ENCODE measurements at regions not wholly inside any gene's neighbourhood (a gene's known extent, or its start where the extent isn't known, plus 50 kb on each side); places are given as distances from the start of the nearest gene placed in this dataset.
"Not testable (repeated sequence)": the region's sequence is repeated elsewhere in the genome, so short reads cannot be mapped to it uniquely, and the experiment has no call there.

DNA sequence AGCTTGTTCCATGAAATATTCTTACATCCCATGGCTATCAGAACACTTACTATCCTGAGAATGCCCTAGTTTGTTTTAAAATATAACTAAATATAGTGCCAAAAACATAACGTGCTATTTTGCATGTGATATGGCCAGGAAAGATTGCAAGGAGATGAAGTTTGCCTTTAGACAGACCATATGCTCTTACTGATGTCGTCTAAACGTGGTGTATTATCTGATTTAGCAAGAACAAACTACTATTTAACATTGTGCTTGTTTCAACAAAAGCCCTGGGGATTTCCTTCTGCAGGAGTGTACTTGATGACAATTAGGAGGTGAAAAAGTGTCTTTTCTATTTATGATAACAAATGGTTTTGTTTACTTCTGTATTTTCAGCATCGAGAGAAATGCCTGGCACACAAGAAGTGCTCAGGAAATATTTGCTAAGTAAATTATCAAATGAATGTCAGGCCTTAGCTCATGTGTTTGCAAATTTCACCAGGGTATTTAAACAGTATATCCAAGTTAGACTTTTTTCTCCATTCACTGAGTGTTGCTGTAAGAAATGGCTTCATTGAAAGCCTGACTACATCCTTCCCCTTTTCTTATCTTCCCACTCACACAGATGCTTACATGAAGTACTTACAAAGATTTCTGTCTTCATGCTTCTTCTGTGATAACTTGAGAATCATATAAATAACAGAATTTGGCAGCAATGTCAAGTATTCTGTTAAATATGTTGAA is 1033.6 kb downstream of the CDH8 start:
- no peak for DNase-seq (ENCODE audit: low read depth)

DNA sequence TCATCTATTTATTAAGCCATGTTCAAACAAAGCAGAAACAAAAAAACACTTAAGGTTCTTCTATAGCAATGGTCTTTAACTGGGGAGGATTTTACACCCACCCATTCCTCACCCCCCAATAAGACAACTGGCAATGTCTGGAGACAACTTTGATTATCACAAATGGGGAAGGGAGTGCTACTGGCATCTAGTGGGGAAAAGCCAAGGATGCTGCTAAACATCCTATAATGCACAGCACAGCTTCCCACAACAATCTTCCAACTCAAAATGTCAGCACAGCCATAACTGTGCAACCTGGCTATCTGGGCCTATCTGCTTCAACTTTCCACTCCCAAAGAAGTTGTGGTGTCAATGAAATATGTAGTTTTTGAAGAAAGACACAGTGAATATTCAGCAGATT is 1044.4 kb downstream of the CDH8 start:
- no peak for DNase-seq (ENCODE audit: low read depth)

DNA sequence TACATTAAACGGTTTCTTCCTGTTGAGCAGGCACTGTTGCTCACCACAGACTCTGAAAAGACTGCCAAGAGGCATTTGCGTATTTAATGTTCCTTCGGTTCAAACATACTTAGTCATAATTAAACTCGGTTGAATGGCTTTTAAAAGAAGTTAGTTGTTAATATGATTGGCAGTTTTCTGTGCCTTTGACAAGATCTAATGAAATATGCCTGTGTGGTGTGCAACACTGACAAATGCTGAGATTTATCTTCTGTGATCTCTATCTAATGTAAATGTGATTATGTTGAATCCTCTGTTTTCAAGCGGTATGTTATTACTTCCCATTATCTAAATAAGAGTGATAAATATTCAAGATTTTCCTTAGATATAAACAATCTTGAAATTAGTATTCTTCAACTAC is 1046.6 kb downstream of the CDH8 start:
- no peak for DNase-seq (ENCODE audit: low read depth)

DNA sequence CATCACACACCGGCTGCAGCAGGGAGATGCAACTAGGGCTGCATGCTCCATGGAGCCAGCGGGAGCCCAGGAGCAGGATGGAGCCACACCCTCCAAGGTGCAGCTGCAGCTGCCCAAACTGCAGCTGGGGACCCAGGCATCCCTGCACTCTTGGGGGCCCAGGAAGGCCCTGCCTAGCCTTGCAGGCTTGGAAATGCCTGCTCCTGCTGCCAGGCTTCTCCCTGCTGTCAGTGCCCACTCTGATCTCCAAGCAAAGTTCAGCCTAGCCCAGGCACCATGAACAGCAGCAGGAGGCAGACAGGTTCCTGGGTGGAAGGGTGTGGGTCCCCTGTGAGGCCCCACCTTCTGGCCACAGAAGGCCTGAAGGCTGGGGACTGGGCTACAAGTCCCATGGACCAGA is 1057.1 kb downstream of the CDH8 start:
- no peak for DNase-seq (ENCODE audit: low read depth)

DNA sequence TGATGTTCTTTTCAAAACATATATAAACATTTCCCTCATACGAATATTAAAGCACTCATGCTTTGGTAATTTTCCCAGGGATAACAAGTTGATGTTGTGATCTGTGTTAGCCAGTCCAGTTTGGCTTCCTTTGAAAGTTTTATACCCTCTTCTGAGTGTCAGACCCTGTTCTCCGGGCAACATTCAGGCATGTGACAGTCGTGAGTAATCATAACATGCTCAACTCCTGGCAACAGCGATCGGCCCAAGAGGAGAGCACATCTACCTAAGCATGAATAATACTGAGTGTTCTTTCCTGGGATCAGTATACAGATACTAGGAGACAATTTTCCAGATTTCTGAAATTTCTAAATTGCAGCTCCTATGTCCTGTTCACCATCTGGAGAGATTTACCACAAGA is 1086.4 kb downstream of the CDH8 start:
- no peak for DNase-seq (ENCODE audit: low read depth)

DNA sequence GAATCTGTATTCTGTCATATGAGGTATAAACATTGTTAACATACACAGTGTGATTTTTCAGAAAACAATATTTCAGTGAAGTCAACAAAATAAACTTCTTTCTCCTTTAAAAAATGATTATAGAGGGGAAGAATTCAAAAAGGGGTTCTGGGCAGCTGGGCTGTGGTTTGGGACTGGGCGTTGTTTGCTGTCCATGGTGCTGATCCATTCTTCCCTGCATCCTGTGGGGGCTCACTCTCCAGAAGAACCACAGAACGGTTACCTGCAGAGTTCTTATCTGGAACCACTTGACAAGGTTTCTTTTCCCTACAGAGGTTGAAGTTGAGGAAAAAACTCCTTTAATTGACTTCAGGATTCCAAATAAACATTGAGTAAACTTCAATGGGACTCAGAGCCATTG is 1091.0 kb downstream of the CDH8 start:
- DNase-seq (ENCODE audit: low read depth) = no peak

DNA sequence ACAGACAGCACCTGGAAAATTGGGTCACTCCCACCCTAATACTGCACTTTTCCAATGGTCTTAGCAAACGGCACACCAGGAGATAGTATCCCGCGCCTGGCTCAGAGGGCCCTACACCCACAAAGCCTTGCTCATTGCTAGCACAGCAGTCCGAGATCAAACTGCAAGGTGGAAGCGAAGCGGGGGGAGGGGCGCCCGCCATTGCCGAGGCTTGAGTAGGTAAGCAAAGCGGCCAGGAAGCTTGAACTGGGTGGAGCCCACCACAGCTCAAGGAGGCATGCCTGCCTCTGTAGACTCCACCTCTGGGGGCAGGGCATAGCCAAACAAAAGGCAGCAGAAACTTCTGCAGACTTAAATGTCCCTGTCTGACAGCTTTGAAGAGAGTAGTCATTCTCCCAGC is 1100.0 kb downstream of the CDH8 start:
- not testable (repeated sequence) for DNase-seq (ENCODE audit: low read depth)

DNA sequence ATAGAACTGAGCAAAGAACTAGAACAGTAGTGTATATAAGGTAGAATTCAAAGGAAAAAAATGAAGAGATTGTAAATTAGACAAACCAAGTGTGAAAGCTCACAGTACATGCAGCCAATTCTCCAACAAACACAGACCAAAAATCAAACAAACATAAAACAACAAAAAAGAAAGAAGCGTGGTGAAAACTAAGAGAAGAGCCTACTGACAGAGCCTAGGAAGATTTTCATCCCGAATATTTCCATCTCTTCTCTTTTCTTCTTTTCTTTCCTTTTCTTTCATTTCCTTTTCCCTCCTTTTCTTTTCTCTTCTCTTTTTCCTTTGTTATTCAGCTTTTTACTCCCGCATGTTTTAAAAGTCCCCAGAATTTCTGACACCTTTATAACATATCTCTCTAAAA is 1103.6 kb downstream of the CDH8 start:
- DNase-seq (ENCODE audit: low read depth) = no peak

DNA sequence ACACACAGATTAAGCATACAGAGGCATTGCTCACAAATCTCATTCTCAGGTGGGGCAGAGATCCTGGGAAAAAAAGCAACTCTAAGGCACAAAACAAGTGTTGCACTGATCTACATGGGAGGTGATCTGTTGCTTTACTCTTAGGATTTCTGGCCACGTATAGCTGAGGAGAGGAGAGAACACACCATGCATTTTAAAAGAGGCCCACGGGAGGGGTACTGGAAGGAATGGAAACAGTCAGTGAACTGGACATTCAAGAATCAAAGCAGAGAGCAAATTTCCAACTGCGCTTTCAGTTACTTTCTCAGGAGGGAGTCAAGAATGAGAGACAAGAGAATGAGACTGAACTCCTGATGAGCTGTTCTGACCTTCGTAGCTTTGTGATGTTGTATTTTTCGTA is 1105.9 kb downstream of the CDH8 start:
- DNase-seq (ENCODE audit: low read depth) = no peak

DNA sequence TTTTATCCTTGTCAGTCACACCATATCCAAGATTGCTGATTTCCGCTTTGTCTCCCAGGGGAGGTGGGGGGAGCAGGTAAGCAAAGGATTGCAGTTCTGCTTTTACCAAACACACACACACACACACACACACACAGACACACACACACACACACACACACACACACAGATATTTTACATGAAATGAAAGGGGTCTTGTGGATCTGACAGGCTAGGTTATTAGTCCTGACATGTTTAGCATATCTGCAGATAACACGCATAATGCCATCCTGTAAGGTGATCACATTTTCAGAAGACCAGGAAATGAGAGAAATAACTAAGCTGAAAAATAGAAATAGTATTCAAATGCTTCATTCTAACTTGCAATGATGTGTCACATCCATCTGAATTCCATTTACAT is 1113.3 kb downstream of the CDH8 start:
- DNase-seq (ENCODE audit: low read depth) = no peak

DNA sequence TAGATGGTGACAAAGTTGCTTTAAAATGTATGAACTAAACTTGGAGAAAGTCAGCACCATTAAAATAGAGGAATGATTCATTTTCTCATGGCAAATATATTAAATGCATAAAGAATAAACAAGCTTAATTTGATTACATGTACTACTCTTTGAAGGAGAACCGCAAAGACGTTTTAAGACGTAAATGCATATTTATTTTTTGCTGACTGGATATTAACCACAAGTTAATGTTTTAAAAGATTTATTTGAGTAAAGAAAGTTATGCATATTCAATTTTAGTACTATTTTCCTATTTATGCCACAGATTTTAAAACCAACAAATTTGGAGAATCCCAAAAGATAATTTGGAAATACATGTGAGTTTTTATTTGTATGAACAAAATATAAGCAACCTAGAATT is 1121.9 kb downstream of the CDH8 start:
- no peak for DNase-seq (ENCODE audit: low read depth)

DNA sequence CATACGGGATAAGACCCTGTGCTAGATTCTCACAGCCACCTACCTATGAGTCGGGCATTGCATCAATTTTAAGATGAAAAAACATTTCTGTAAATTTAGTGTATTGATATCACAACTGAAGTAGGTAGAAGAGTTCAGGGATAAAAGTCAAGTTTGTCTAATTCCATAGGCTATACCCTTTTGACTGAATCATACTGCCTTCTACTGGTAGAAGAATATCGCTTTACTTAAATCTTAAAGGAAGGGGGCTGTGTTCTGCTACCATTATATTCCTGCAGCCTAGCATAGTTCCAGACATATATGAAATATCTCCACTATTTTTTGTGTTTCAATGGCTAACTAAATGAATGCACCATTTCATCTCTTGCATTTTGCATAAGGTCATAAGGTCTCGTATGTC is 1128.6 kb downstream of the CDH8 start:
- DNase-seq (ENCODE audit: low read depth) = no peak

DNA sequence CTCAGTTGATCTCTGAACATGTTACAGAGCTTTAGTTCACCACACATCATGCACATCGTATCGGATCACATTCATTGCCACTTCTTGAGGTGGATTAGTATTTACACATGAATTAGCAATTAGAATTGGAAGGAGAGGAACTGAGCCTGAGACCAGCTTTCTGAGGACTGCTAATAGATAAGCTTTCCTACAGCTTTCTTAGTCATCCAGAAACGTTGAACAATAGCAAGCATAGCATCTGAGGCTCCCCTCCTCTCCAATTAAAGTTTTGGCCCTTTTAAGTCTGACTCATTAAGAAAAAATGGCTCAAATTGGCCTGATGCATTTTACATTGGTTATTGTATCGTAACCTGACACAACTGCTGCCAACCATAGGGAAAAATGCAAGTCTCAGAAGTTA is 1130.4 kb downstream of the CDH8 start:
- DNase-seq (ENCODE audit: low read depth) = no peak

DNA sequence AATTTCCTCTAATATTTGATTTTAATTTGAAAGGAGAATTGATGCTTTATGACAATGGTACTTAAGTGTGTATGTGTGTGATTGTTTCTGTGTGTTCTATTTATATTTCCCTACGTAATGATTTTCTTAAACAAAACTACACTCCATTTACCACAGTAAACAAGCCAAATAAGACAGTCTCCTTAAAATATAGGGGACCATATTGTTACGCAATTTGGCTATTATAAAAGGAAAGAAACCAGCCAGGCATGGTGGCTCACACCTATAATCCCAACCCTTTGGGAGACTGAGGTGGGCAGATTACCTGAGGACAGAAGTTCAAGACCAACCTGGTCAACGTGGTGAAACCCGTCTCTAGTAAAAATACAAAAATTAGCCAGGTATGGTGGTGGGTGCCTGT is 1134.1 kb downstream of the CDH8 start:
- no peak for DNase-seq (ENCODE audit: low read depth)

DNA sequence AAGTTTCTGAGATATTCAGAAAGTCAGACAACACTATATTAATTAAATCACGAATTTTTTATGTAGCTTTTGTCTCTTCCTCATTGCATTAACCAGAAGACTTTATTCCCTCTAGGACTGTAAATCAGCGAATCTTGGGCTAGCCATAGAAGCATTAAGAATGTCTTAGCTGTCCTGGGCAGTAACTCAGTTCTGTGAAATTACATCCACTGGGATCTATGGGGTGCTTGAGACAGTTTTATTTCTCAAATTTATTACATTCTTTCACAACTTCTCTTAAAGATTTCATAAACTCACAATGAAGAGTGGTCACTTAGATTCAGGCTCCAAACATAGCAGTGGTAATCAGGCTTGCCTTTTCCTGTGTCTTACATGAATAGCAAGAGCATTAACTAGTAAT is 1153.4 kb downstream of the CDH8 start:
- no peak for DNase-seq (ENCODE audit: low read depth)

DNA sequence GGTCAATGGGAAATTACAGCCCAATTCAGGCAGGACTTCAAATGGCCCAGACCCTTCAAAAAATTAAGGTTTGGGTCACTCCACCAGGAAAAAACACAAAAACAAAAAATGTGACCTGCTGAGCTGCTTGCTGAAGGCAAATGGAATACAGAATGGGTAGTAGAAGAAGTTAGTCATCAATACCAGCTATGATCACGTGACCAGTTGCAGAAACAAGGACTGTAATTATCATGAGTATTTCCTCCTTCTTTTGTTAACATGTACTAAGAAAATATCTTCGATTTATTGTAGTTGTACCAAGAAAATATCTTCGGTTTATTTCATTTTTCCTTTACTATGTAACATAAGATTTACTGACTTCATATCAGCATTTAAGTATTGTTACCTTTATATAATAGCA is 1183.6 kb downstream of the CDH8 start:
- DNase-seq (ENCODE audit: low read depth) = no peak

DNA sequence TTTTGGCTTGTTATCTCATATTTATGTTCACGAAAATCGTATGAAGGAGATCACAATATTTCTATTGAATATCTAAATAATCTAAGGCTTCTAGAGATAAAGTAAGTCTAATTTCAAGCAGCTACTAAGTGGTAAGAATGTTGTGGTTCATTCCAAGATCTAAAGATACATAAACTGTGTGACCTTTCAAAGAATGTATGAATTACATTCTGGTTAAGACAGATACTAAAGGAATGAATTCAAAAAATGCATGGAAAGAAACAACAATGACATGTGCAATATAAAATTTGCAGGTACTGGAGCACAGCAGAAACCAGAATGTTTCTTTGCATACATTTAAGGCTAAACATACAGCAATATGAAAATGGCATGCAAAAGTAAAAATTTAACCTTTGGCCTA is 1214.6 kb downstream of the CDH8 start:
- DNase-seq (ENCODE audit: low read depth) = no peak

DNA sequence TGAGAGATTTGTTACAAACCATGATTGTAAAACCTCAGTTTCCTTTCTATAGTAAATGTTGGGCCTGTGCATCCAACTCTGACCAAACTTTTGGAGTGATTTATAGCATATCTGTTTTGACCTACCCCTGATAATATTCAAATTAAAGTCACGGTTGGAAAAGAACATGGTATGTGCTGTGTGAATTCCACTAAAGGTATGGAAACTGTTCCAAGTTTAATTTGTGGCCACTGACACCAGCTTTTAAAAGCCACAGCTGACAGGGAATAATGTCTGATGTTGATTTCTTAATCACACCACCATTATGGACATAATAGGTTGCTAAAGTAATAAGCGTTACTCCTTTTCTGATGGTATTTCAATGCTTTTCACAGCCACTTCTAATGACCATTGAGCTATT is 1215.9 kb downstream of the CDH8 start:
- no peak for DNase-seq (ENCODE audit: low read depth)

DNA sequence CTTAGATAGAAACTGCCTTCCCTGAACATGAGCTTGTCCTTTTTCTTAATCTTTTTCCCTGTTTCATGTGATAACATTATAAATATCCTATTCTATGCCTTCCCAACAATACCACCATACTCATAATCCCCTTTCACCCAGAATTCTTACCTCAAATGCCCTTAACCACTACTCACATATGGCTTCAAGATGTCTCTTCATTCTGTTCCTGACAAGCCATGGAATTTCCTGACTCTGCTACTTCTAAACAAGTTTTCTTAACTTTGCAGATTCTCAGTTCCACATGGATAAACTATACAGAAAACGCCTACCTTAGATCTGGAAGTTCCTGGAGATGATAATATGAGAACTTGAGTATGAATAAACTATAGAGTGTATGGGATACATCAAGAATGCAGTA is 1217.8 kb downstream of the CDH8 start:
- no peak for DNase-seq (ENCODE audit: low read depth)

DNA sequence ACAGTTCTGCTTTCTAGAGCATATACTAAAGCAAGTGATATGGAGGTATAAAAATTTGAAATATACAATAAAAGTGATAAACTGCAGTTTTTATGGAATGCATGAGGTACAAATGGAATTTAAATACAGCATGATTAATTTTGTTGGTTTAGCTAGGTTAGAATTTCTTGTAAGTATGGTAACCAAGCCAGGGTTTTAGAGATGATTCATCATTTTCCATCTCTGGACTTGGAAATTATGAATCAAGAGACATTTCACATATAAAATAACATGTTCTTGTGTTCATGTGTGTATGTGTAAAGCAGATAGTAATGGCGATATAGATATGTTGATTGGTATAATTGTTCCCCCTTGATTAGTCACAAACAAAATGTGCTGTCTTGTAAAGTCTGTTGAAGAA is 1219.8 kb downstream of the CDH8 start:
- no peak for DNase-seq (ENCODE audit: low read depth)

DNA sequence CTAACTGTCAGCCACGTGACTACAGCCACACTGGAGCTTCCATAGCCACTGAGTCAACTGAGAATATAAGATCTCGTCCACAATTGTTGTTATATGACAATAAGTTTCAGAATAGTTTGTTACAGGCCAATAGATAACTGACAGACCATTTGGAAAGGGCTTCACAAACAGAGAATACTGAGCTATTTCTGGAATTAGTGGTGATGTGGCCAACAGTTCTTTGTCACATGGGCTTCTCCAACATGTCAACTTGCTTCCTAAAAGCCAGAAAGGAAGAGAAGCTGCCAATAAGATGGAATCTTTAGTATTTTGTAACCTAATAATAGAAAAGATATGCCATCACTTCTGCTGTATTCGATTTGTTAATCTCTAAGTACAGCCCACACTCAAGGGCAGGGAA is 1220.4 kb downstream of the CDH8 start:
- DNase-seq (ENCODE audit: low read depth) = no peak

DNA sequence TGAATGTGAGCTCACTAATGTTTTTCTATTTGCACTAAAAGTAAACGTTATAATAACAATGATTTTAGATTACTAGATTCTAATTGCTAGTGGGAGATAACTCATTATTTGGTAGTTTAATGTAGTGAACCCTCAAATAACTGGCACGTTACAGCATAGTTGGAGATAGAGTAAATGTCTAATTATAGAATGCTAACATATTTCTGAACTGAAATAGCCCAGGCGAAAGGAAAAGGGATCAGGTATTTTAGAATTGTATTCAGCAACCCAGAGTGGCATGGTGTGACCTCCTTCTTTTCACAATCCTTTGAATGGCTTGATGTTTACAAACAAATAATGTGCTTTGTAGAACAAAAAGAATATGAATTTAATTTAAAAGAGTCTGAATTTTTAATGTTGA is 1221.2 kb downstream of the CDH8 start:
- DNase-seq (ENCODE audit: low read depth) = no peak

DNA sequence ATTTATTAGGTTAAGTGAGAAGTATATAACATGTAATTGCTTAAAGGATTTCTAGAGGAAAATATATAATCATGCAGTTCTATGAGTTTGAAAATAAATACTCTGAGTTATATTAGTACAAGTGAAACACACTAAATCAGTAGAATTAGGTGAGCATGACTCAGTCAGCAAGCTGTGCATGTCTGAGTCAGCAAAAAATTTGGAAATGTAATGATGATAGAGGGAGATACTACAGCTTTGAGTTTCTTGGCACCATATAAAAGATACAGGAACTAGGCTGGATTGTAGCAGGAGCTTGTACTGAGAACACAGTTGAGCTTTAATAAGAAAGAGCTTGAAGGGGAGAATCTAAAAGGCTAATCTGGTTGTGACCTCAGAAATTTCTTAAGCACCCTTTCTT is 1224.6 kb downstream of the CDH8 start:
- no peak for DNase-seq (ENCODE audit: low read depth)

DNA sequence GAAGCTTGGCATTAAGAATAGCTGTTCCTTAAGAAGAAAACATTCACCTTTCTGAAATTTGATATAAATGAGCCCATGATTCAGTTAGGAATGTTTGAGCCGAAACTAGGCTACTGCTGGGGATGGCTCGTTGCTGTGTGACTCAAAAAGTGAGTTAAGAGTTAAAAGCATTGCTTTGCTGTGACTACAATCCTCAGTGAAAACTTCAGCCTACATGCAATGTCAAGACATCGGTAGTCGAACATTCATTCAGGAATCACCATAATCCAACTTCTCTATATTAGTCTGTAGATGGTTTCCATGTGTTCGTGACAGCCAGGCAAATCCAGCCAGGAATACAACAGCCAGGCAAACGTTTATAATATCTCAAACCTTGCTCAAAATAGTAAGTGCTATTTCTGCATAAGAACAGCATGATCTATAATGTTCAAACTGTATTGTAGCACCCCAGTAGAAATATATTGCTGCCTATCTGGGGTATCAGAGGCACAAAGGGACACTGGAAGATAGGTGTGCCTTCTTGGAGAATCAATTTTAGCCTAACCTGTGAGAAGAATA is 1225.1 kb downstream of the CDH8 start:
- DNase-seq (ENCODE audit: low read depth) = no peak

DNA sequence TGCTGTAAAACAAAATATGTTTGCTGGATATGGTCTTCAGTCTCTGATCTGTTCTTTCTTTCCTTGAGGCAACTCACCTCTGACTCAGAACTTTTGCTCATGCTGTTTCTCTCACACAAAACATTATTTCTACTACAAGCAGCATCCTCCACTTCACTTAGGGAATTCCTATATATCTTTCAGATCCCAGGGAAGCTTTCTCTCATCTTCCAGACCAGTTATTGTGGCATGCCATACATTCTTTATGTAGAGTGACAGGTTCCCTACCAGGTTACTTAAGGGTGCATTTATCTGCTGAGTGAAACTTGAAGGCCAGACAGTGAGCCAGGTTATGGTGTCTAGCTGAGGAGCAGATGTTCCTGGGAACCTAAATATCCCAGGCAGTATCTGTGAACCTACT is 1226.0 kb downstream of the CDH8 start:
- DNase-seq (ENCODE audit: low read depth) = no peak
